HT-29 (cell line): ENCODE measurements at regions not wholly inside any gene's neighbourhood (a gene's known extent, or its start where the extent isn't known, plus 50 kb on each side); places are given as distances from the start of the nearest gene placed in this dataset.
"Not testable (repeated sequence)": the region's sequence is repeated elsewhere in the genome, so short reads cannot be mapped to it uniquely, and the experiment has no call there.

Experiments used
- DNase-seq: peaks from one replicate; pipeline ENCODE4 v3.0.0-alpha.2; 2015; ENCODE audit warnings: low spot score

- no peak for DNase-seq
Observed at GRCh38 chr6:112576423-112576822, 229.3 kb downstream of the RFPL4B start.

GRCh38 chr6:112579601-112580000, 232.5 kb downstream of the RFPL4B start:
- DNase-seq = no peak

DNA sequence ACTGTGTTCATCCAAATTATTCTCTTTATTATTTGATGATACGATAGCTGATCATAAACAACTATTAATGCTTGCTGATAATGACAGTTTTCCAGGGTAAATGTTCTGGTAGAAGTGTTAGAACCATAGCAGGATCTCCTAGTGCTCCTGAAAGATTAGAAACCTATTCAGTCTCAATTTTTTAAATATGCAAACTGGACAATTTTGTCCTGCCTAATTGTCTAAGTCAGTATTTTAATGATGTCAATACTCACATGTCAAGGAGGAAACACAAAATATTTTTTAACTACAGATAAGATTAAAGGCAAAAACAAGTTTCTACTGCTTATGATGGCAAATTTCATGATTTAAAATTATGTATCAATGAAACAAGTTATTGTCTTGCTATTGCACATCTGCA, 233.9 kb downstream of the RFPL4B start:
- no peak for DNase-seq

DNA sequence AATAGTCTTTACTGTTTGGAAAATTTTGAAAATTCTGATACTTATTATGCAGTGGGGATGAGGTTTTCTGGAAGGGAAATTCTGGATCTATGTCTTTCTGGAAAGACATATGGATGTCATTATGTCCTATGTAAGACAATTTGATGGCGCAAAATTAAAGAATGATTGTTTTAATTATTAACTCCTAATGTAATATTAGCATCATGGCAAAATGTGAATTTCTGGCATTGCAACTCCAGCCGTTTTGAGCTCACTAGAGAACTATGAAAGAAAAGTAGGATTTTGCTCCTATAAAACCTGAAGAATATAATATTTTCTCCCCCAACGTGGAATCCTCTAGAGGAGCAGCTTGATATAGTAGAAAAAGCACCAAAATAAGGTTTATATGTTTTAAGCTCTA, 243.2 kb downstream of the RFPL4B start:
- no peak for DNase-seq

DNA sequence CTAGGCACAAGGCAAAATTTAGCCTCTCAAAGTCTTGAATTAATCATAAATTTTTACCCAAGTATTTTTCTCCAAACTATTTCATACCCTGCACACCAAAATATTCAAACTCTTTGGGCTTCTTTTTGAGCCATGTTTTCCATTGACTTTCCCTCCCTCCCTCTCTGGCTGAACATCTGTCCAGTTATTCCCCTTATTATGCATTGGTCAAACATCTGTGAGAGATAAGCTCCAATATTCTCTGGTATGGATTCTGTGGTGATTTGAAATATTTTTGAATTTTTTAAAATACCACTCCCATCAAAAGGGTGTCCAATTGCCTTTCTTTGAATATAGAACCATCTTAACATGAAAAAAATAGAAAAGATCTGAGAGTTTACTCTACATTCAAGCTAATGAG, 244.2 kb downstream of the RFPL4B start:
- no peak for DNase-seq

- DNase-seq = no peak
Observed at GRCh38 chr6:112592159-112592558, 245.0 kb downstream of the RFPL4B start.

GRCh38 chr6:112594886-112595594, 247.9 kb downstream of the RFPL4B start:
- peak; percentile 8 for DNase-seq

DNA sequence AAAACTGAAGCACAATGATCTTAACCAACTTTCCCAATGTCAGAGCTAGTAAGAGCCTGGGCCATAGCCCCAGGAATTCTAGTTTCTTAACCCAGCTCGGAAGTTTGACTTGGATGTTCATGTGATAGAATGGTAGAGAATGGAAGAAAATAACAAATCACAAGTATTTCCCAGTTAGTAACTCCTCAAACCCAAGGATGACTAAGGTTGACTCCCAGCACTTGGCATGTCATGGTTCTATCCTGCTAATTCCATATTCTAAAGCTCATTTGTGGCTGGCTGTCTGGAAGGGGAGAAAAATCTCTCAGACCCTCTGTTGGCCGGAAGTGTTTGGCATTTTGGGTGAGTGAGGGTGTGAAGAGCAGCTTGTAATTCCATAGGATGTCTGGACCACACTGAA, 248.7 kb downstream of the RFPL4B start:
- no peak for DNase-seq

DNA sequence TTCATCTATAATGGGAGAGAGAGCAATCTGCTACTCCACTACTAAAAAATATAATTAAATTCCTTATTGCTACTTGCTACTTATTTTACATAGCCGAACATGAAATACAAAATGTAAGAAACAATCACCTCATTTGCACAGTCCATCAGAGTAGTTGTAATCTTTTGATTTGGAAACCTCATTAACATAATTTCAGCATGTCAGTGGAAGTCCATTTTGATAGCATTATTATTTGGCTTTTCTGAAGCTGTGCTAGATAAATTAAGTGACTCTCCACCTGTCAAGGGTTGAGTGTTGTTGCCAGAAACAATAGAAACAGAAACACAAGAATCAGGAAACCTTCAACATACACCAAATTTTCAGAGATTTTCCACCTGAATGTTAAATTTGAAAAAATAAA, 250.0 kb downstream of the RFPL4B start:
- no peak for DNase-seq

DNA sequence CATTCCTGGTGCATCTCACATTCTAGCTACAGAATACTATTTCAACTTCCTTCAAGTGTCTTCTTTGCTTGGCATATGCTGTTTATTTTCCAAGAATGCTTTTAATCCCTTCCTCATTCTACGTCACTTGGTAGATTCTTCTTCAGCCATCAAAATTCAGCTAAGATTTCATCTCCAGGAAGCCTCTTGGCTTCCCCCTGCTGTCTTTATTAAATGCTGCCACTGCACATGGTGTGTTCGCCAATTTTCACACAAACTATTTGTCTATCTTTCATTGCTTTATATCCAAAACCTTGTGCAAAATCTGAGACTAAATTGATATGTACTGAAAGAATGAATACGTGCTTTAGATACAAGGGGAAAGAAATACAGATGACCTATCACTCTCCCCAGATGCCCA, 253.0 kb downstream of the RFPL4B start:
- no peak for DNase-seq

- no peak for DNase-seq
Observed at GRCh38 chr6:112603726-112604125, 256.6 kb downstream of the RFPL4B start.

DNA sequence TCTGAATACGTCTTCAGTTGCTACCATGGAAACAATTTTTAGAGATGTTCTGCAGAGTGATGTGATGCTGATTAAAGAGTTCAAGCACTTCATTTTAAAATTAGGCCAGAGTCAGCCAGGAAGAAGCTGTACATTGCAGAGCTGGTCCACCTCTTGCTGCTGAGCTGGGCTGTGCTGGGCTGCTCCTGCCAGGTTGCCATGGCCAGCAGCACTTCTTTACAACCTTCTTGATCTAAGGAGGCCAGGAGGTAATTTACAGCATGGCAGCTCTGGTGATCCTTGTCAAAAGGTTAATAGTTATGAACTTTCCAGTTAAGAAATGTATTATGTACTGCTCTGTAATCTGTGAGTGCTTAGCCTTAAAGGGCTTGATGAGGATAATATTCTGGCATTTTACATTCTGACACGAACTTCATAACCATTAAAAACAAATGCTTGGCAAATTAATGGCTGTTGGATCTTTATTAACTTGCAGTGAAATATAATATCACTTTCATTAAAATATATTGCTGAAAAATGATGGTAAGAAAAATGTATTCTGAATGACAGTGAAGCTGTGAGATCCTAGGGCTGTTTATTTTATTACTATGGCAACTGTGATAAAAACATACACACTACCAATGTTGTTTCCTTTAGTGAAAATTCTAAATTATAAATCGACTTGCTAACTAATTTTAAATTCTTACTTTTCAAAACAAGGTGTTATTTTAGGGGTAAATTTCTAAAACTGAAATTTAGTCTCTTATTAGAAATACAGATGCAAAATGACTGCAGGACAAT, 259.7 kb downstream of the RFPL4B start:
- DNase-seq = no peak

GRCh38 chr6:112608925-112609324, 261.8 kb downstream of the RFPL4B start:
- DNase-seq = not testable (repeated sequence)

- no peak for DNase-seq
Observed at GRCh38 chr6:112613410-112613809, 266.3 kb downstream of the RFPL4B start.

DNA sequence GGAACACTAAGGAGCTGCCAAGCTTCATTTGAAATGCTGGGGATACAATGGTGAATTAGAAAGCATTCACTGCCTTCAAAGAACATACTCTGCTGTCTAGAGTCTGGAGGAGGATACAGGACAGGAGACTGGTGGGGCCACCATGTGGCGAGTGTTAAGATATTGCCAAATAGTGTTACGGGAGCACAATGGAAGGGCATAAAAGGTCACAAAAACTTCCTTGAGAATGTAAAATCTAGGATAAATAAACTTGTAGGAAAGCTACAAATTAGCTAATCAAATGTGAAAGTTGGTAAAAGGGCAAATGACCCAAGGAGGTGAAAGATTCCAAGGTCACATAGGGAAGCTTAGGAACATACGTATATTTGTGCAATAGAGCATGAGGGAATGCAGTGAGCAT, 271.7 kb downstream of the RFPL4B start:
- DNase-seq = peak; percentile 29

- DNase-seq = no peak
Observed at GRCh38 chr6:112620812-112621569, 273.9 kb downstream of the RFPL4B start.

- DNase-seq = no peak
Observed at GRCh38 chr6:112622036-112622435, 274.9 kb downstream of the RFPL4B start.

- no peak for DNase-seq
Observed at GRCh38 chr6:112626468-112627082, 279.4 kb downstream of the RFPL4B start.

GRCh38 chr6:112634376-112634775, 287.2 kb downstream of the RFPL4B start:
- DNase-seq = no peak

DNA sequence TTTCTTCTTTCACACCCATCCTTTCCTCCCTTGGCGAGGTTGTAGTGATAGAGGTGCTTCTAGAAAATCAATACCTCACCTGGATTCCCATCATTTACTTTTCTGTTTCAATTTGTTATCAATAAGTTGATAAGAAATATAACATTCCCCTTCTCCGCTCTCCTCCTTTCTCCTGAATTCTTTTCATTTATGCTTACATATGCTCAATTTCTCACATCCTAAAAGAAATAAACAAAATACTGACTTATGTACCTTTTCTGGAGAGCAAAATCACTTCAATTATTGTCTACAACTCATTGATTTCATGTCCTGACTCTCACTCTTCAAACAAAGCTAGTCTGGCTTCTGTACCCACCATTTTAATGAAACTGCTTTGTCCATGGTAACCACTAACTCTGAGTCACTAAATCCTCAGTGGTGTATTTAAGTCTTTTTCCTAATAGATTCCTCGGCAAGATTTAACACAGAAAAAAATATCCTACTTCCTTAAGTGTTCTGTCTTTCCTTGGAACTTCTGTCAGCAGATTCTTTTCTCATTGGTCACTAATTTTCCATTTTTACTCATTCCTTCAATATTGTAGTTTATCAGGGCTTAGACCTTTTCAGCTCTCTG, 289.6 kb downstream of the RFPL4B start:
- DNase-seq = no peak

DNA sequence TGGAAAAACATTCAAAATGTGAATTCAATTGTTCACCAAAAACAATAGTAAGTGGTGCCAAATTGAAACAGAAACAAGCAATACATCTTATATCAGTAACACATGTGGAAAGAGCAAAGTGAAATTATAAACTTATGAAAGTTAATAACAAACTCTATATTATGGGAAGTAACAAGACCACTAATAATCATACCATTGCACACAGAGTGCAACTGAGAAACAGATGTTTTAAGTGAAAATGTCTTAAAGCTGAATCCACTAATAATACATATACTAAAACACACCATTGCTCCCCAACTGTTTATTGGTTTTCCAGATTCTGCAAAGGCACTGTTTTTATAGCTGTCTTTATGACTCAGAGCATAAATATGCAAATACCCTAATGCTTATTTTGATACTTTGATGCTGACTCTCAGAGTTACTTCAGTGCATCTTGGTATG, 292.3 kb downstream of the RFPL4B start:
- no peak for DNase-seq

GRCh38 chr6:112640891-112641290, 293.8 kb downstream of the RFPL4B start:
- DNase-seq = peak; percentile 32
